ENCODE measurements at regions not wholly inside any gene's neighbourhood (a gene's known extent, or its start where the extent isn't known, plus 50 kb on each side); places are given as distances from the start of the nearest gene placed in this dataset.
"Not testable (repeated sequence)": the region's sequence is repeated elsewhere in the genome, so short reads cannot be mapped to it uniquely, and the experiment has no call there.

GRCh38 chr6:4336084-4336483 is 200.7 kb upstream of the ECI2 start:
- CTCF ChIA-PET: no interaction called here
- H3K27ac Mint-ChIP-seq: no peak overlapping the region
- H3K9me3 Mint-ChIP-seq: no peaks in the 10 kb centered on the region
- no peaks in the 10 kb centered on the region for H3K4me1 Mint-ChIP-seq
- no peak overlapping the region for H3K4me3 Mint-ChIP-seq
- no peak for DNase-seq
- H3K36me3 Mint-ChIP-seq: no peaks in the 10 kb centered on the region
- peaks cover 4% of the 10 kb centered on the region for H3K27me3 Mint-ChIP-seq

GRCh38 chr6:4334158-4334740 is 198.9 kb upstream of the ECI2 start:
- H3K4me3 Mint-ChIP-seq, H3K27me3 Mint-ChIP-seq, H3K9me3 Mint-ChIP-seq, CTCF ChIA-PET, H3K4me1 Mint-ChIP-seq, DNase-seq, H3K27ac Mint-ChIP-seq, H3K36me3 Mint-ChIP-seq: not testable (repeated sequence)

- H3K27me3 Mint-ChIP-seq: peaks cover 7% of the 10 kb centered on the region
- H3K4me1 Mint-ChIP-seq: no peaks in the 10 kb centered on the region
- no peak overlapping the region for H3K27ac Mint-ChIP-seq
- CTCF ChIA-PET: interaction anchor here (0.6 kb wide), 1 partner anchor 172 kb away, joined by 3 read pairs; no protein-coding TSS in a partner anchor
- no peaks in the 10 kb centered on the region for H3K36me3 Mint-ChIP-seq
- no peak overlapping the region for H3K4me3 Mint-ChIP-seq
- DNase-seq: no peak
- no peaks in the 10 kb centered on the region for H3K9me3 Mint-ChIP-seq
These were observed 192.5 kb upstream of the ECI2 start for GRCh38 chr6:4327841-4328240.

- peaks cover 16% of the 10 kb centered on the region for H3K27me3 Mint-ChIP-seq
- no peak overlapping the region for H3K4me3 Mint-ChIP-seq
- H3K36me3 Mint-ChIP-seq: no peaks in the 10 kb centered on the region
- no peaks in the 10 kb centered on the region for H3K4me1 Mint-ChIP-seq
- no peak overlapping the region for H3K27ac Mint-ChIP-seq
- no peak for DNase-seq
- CTCF ChIA-PET: no interaction called here
- no peaks in the 10 kb centered on the region for H3K9me3 Mint-ChIP-seq
These were observed 189.4 kb upstream of the ECI2 start for GRCh38 chr6:4324746-4325145.

- H3K27ac Mint-ChIP-seq: no peak overlapping the region
- H3K4me1 Mint-ChIP-seq: no peaks in the 10 kb centered on the region
- DNase-seq: no peak
- H3K9me3 Mint-ChIP-seq: no peaks in the 10 kb centered on the region
- H3K27me3 Mint-ChIP-seq: peaks cover 16% of the 10 kb centered on the region
- H3K36me3 Mint-ChIP-seq: no peaks in the 10 kb centered on the region
- H3K4me3 Mint-ChIP-seq: no peak overlapping the region
- CTCF ChIA-PET: no interaction called here
These were observed 187.9 kb upstream of the ECI2 start for GRCh38 chr6:4323322-4323721.

DNA sequence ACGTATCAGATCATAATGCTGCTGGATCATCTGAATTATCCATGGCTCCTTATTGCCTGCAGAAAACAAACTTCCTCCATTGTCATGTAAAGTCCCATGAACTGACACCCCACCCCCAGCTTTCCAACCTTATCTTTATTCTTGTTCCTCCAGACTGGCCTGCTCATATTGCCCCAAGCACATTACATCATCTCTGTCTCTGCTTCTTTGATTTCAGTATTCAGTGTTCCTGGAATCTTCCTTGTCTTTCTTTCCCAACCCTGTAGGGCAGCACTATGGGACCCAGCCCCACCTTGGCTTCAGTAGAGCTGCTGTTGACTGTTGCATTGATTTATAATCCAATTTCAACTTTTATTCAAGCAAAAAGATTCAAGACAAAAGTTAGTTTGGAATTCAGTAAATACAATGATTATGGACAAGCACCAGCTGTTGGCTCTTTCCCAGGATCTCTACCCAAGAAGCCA is 187.5 kb upstream of the ECI2 start:
- no peak for DNase-seq

GRCh38 chr6:4322134-4322845 is 186.9 kb upstream of the ECI2 start:
- Mint-ChIP-seq H3K27me3 (peaks cover 16% of the 10 kb centered on the region), H3K4me3 (no peak overlapping the region), H3K27ac (no peak overlapping the region), H3K9me3 (no peaks in the 10 kb centered on the region), H3K36me3 (no peaks in the 10 kb centered on the region), H3K4me1 (no peaks in the 10 kb centered on the region)
- no peak for DNase-seq
- CTCF ChIA-PET: no interaction called here

More for the DNA sequence above, 187.5 kb upstream of the ECI2 start:
- Mint-ChIP-seq H3K27ac (no peak overlapping the region), H3K36me3 (no peaks in the 10 kb centered on the region), H3K4me1 (no peaks in the 10 kb centered on the region), H3K4me3 (no peak overlapping the region), H3K9me3 (no peaks in the 10 kb centered on the region), H3K27me3 (peaks cover 16% of the 10 kb centered on the region)
- CTCF ChIA-PET: no interaction called here

DNA sequence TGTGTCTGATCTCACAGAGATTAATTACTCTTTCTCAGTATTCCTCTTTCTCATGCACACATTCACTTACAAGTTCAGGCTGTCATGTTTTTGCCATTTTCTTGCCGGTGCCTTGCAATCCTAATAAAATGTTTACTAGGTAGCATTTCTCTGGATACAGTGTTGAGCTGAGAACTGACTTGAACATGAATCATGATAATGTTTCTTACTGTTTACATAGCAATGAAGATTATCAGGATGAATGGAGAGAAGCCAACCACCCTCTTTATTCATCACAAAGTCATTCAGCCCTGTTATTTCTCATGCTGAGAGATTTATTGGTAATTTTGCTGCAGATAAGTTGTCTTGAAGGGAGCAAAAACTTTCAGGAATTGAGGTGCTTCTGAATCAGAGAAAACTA is 185.5 kb upstream of the ECI2 start:
- H3K27me3 Mint-ChIP-seq: peaks cover 20% of the 10 kb centered on the region
- H3K4me1 Mint-ChIP-seq: no peaks in the 10 kb centered on the region
- no peaks in the 10 kb centered on the region for H3K36me3 Mint-ChIP-seq
- no peak overlapping the region for H3K27ac Mint-ChIP-seq
- H3K4me3 Mint-ChIP-seq: no peak overlapping the region
- CTCF ChIA-PET: no interaction called here
- no peaks in the 10 kb centered on the region for H3K9me3 Mint-ChIP-seq
- DNase-seq: no peak

- Mint-ChIP-seq H3K27ac (no peak overlapping the region), H3K36me3 (no peaks in the 10 kb centered on the region), H3K4me1 (no peaks in the 10 kb centered on the region), H3K27me3 (peaks cover 23% of the 10 kb centered on the region), H3K4me3 (no peak overlapping the region), H3K9me3 (no peaks in the 10 kb centered on the region)
- CTCF ChIA-PET: no interaction called here
- no peak for DNase-seq
These were observed 184.8 kb upstream of the ECI2 start for GRCh38 chr6:4319981-4320683.

- H3K27ac Mint-ChIP-seq: no peak overlapping the region
- H3K4me1 Mint-ChIP-seq: no peaks in the 10 kb centered on the region
- CTCF ChIA-PET: no interaction called here
- H3K4me3 Mint-ChIP-seq: no peak overlapping the region
- no peak for DNase-seq
- H3K9me3 Mint-ChIP-seq: no peaks in the 10 kb centered on the region
- peaks cover 22% of the 10 kb centered on the region for H3K27me3 Mint-ChIP-seq
- no peaks in the 10 kb centered on the region for H3K36me3 Mint-ChIP-seq
These were observed 182.9 kb upstream of the ECI2 start for GRCh38 chr6:4318321-4318720.

- no peak for DNase-seq
- CTCF ChIA-PET: no interaction called here
These were observed 181.6 kb upstream of the ECI2 start for GRCh38 chr6:4316867-4317400.

GRCh38 chr6:4314201-4314707 is 178.9 kb upstream of the ECI2 start:
- Mint-ChIP-seq H3K4me1 (no peaks in the 10 kb centered on the region), H3K27me3 (peaks cover 7% of the 10 kb centered on the region), H3K4me3 (no peak overlapping the region), H3K27ac (no peak overlapping the region), H3K36me3 (no peaks in the 10 kb centered on the region), H3K9me3 (peaks cover 16% of the 10 kb centered on the region)
- CTCF ChIA-PET: no interaction called here
- no peak for DNase-seq

More at GRCh38 chr6:4316867-4317400, 181.6 kb upstream of the ECI2 start:
- H3K4me3 Mint-ChIP-seq: no peak overlapping the region
- H3K27me3 Mint-ChIP-seq: peaks cover 10% of the 10 kb centered on the region
- no peaks in the 10 kb centered on the region for H3K4me1 Mint-ChIP-seq
- H3K36me3 Mint-ChIP-seq: no peaks in the 10 kb centered on the region
- peaks cover 10% of the 10 kb centered on the region for H3K9me3 Mint-ChIP-seq
- no peak overlapping the region for H3K27ac Mint-ChIP-seq

- no peak for DNase-seq
- no peaks in the 10 kb centered on the region for H3K36me3 Mint-ChIP-seq
- CTCF ChIA-PET: no interaction called here
- peaks cover 16% of the 10 kb centered on the region for H3K9me3 Mint-ChIP-seq
- H3K4me1 Mint-ChIP-seq: no peaks in the 10 kb centered on the region
- H3K4me3 Mint-ChIP-seq: no peak overlapping the region
- H3K27me3 Mint-ChIP-seq: peaks cover 7% of the 10 kb centered on the region
- H3K27ac Mint-ChIP-seq: no peak overlapping the region
These were observed 177.8 kb upstream of the ECI2 start for GRCh38 chr6:4313044-4313686.

Data from activated naive CD4-positive, alpha-beta T cell treated with anti-CD3 and anti-CD28 coated beads, Interleukin-2, amount 10 ng/mL, durations not matched to agents 7 days and 5 days (primary cell).